GM23338 (cell line): ENCODE measurements at regions not wholly inside any gene's neighbourhood (a gene's known extent, or its start where the extent isn't known, plus 50 kb on each side); places are given as distances from the start of the nearest gene placed in this dataset.

Source experiments
- ATAC-seq: fragments of 200-7000 bp; cut with Tn5 transposase; 3 replicates; pipeline ENCODE4 v1.9.1; 2020
- DNase-seq: peaks from one replicate; pipeline ENCODE4 v3.0.0-alpha.2; 2015; ENCODE audit warnings: low spot score
- H2AFZ ChIP-seq: fragments of 200-600 bp; sonication (generic); 2 replicates; pipeline ENCODE4 v1.8.0; 2016; ENCODE audit warnings: antibody characterized with exemption, mild to moderate bottlenecking, moderate library complexity
- H3F3A ChIP-seq: fragments of 200-600 bp; sonication (generic); replicated peaks from 2 replicates; pipeline ENCODE4 v1.8.0; 2017; ENCODE audit warnings: antibody characterized with exemption, mixed run types, low read depth
- H3K27ac ChIP-seq: fragments of 200-600 bp; sonication (generic); 2 replicates; pipeline ENCODE4 v1.6.1; 2016; ENCODE audit warnings: low read depth
- H3K27me3 ChIP-seq: fragments of 200-600 bp; sonication (generic); 2 replicates; pipeline ENCODE4 v1.8.0; 2016; ENCODE audit warnings: mild to moderate bottlenecking, mixed run types, moderate library complexity; ENCODE audit not compliant: insufficient read depth
- H3K36me3 ChIP-seq: fragments of 200-600 bp; sonication (generic); 2 replicates; pipeline ENCODE4 v1.8.0; 2016; ENCODE audit warnings: mild to moderate bottlenecking; ENCODE audit not compliant: insufficient read depth
- H3K4me1 ChIP-seq: fragments of 200-600 bp; sonication (generic); 2 replicates; pipeline ENCODE4 v1.8.0; 2016; ENCODE audit warnings: mild to moderate bottlenecking, moderate library complexity; ENCODE audit not compliant: insufficient read depth
- H3K4me2 ChIP-seq: fragments of 200-600 bp; sonication (generic); 2 replicates; pipeline ENCODE4 v1.7.1; 2017; ENCODE audit warnings: mixed run types
- H3K4me3 ChIP-seq: fragments of 200-600 bp; sonication (generic); 2 replicates; pipeline ENCODE4 v1.6.1; 2016; ENCODE audit warnings: mixed run types
- H3K79me2 ChIP-seq: fragments of 200-600 bp; sonication (generic); replicated peaks from 2 replicates; pipeline ENCODE4 v1.8.0; 2017; ENCODE audit warnings: mild to moderate bottlenecking; ENCODE audit not compliant: insufficient read depth
- H3K9me2 ChIP-seq: fragments of 200-600 bp; sonication (generic); 2 replicates; pipeline ENCODE4 v1.8.0; 2017; ENCODE audit not compliant: insufficient read depth
- H4K20me1 ChIP-seq: fragments of 200-600 bp; sonication (generic); replicated peaks from 2 replicates; pipeline ENCODE4 v1.8.0; 2017; ENCODE audit warnings: mild to moderate bottlenecking; ENCODE audit not compliant: insufficient read depth
- H3K27ac Mint-ChIP-seq: 2 replicates; pipeline ENCODE4 v1.8.0; 2020; ENCODE audit warnings: inconsistent platforms, mild to moderate bottlenecking, moderate library complexity, mixed read lengths
- H3K27me3 Mint-ChIP-seq: 3 replicates; pipeline ENCODE4 v1.8.0; 2022; ENCODE audit warnings: low read depth, mild to moderate bottlenecking, moderate library complexity, mixed read lengths, inconsistent platforms; ENCODE audit not compliant: insufficient read depth, poor library complexity
- H3K36me3 Mint-ChIP-seq: 3 replicates; pipeline ENCODE4 v1.8.0; 2021; ENCODE audit warnings: low read depth, mild to moderate bottlenecking, inconsistent platforms, moderate library complexity, mixed read lengths
- H3K4me1 Mint-ChIP-seq: 3 replicates; pipeline ENCODE4 v1.8.0; 2020; ENCODE audit warnings: mild to moderate bottlenecking, inconsistent platforms, mixed read lengths
- H3K4me3 Mint-ChIP-seq: 3 replicates; pipeline ENCODE4 v1.8.0; 2021; ENCODE audit warnings: moderate library complexity, mild to moderate bottlenecking, inconsistent platforms, mixed read lengths
- H3K9me3 Mint-ChIP-seq: 3 replicates; pipeline ENCODE4 v1.8.0; 2020; ENCODE audit warnings: moderate library complexity, mild to moderate bottlenecking, inconsistent platforms, mixed read lengths
- JUNB ChIP-seq: IDR thresholded peaks from one replicate; pipeline ENCODE4 v1.6.1; 2016; ENCODE audit warnings: antibody characterized with exemption; ENCODE audit not compliant: unreplicated experiment
- NANOG ChIP-seq: IDR thresholded peaks from 2 replicates; pipeline ENCODE4 v1.6.1; 2016; ENCODE audit warnings: antibody characterized with exemption, borderline replicate concordance
- ZNF114 ChIP-seq: fragments of 250-450 bp; sonication (Bioruptor Pico); IDR thresholded peaks from 2 replicates; pipeline ENCODE4 v1.5.0; 2020; ENCODE audit warnings: mild to moderate bottlenecking, moderate library complexity
- ZNF331 ChIP-seq: fragments of 250-450 bp; sonication (Bioruptor Pico); IDR thresholded peaks from 2 replicates; pipeline ENCODE4 v1.5.0; 2020; ENCODE audit warnings: low read depth, mild to moderate bottlenecking, moderate library complexity
- TF ChIP-seq, protein P1 (sequence below): IDR thresholded peaks from 2 replicates; pipeline ENCODE4 v1.6.1; 2016; ENCODE audit warnings: antibody characterized with exemption
- TF ChIP-seq, protein P2 (sequence below), 2 experiments: fragments of 200-600 bp in 1 of 2; sonication (generic) in 1 of 2; conservative IDR thresholded peaks; 2 replicates each; pipeline versions ENCODE4 v1.5.1 to v1.6.1; 2016 to 2017; ENCODE audit warnings: antibody characterized with exemption in 2 of 2, low read depth in 2 of 2, mild to moderate bottlenecking in 2 of 2, moderate library complexity in 1 of 2

- Histone ChIP-seq H2AFZ (no peak overlapping the region), H3K9me2 (no peaks in the 10 kb centered on the region), H3K4me1 (peaks cover 19% of the 10 kb centered on the region), H3K4me3 (no peak overlapping the region), H3F3A (no peaks in the 10 kb centered on the region), H4K20me1 (no peaks in the 10 kb centered on the region), H3K27me3 (no peaks in the 10 kb centered on the region; the same call in 1 of the 2 replicates), H3K36me3 (no peaks in the 10 kb centered on the region), H3K79me2 (no peaks in the 10 kb centered on the region), H3K27ac (no peak overlapping the region), H3K4me2 (no peak overlapping the region)
- TF ChIP-seq, protein P1, sequence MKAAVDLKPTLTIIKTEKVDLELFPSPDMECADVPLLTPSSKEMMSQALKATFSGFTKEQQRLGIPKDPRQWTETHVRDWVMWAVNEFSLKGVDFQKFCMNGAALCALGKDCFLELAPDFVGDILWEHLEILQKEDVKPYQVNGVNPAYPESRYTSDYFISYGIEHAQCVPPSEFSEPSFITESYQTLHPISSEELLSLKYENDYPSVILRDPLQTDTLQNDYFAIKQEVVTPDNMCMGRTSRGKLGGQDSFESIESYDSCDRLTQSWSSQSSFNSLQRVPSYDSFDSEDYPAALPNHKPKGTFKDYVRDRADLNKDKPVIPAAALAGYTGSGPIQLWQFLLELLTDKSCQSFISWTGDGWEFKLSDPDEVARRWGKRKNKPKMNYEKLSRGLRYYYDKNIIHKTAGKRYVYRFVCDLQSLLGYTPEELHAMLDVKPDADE = no peak
- no peaks in the 10 kb centered on the region for H3K9me3 Mint-ChIP-seq
- peaks cover 4% of the 10 kb centered on the region; the same call in 2 of the 3 replicates for H3K36me3 Mint-ChIP-seq
- H3K4me1 Mint-ChIP-seq = peaks cover 16% of the 10 kb centered on the region
- no peak for DNase-seq
- peaks cover 12% of the 10 kb centered on the region for H3K27me3 Mint-ChIP-seq
- no peak overlapping the region for H3K27ac Mint-ChIP-seq
- H3K4me3 Mint-ChIP-seq = no peak overlapping the region
- no peak for ATAC-seq
Observed at GRCh38 chr20:1775117-1775516, 117.5 kb upstream of the SIRPG start.

- ATAC-seq (no peak), DNase-seq (no peak)
- TF ChIP-seq, protein P1 = no peak
- H3K36me3 ChIP-seq = no peaks in the 10 kb centered on the region
- peaks cover 4% of the 10 kb centered on the region; the same call in 2 of the 3 replicates for H3K36me3 Mint-ChIP-seq
- no peak overlapping the region for H3K27ac Mint-ChIP-seq
- no peaks in the 10 kb centered on the region; the same call in 1 of the 2 replicates for H3K27me3 ChIP-seq
- no peaks in the 10 kb centered on the region for H3F3A ChIP-seq
- no peaks in the 10 kb centered on the region for H3K9me3 Mint-ChIP-seq
- H3K27me3 Mint-ChIP-seq = peaks cover 12% of the 10 kb centered on the region
- no peak overlapping the region for H2AFZ ChIP-seq
- no peak overlapping the region for H3K4me3 ChIP-seq
- no peak overlapping the region for H3K4me2 ChIP-seq
- no peaks in the 10 kb centered on the region for H3K79me2 ChIP-seq
- H3K9me2 ChIP-seq = no peaks in the 10 kb centered on the region
- H3K4me1 Mint-ChIP-seq = peaks cover 16% of the 10 kb centered on the region
- H3K4me1 ChIP-seq = peaks cover 19% of the 10 kb centered on the region
- no peak overlapping the region for H3K27ac ChIP-seq
- no peak overlapping the region for H3K4me3 Mint-ChIP-seq
- H4K20me1 ChIP-seq = no peaks in the 10 kb centered on the region
Observed at GRCh38 chr20:1774479-1774878, 116.9 kb upstream of the SIRPG start.

DNA sequence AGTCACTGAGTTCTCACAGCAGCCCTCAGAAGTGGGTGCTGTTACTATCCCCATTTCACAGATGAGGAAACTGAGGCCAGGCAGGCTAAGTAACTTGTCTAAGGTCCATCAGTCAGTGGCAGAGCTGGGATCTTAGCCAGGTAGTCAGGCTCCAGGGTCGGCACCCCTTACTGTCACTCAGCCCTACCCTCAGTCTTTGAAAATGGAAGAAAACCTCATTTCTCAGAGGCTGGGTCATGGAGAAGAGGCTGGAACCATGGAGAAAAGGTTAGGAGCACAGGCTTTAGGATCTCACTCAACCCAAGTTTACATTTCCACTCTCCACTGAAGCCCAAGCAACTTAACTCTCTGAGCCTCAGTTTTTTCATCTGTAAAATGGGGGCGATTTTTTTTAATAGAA lies 116.2 kb upstream of the SIRPG start:
- Mint-ChIP-seq H3K4me3 (no peak overlapping the region), H3K27ac (no peak overlapping the region), H3K36me3 (peaks cover 4% of the 10 kb centered on the region; the same call in 2 of the 3 replicates), H3K27me3 (peaks cover 12% of the 10 kb centered on the region), H3K4me1 (peaks cover 16% of the 10 kb centered on the region), H3K9me3 (no peaks in the 10 kb centered on the region)
- DNase-seq = no peak
- no peaks in the 10 kb centered on the region for H3F3A ChIP-seq
- no peaks in the 10 kb centered on the region for H4K20me1 ChIP-seq
- no peak overlapping the region for H3K27ac ChIP-seq
- no peaks in the 10 kb centered on the region for H3K9me2 ChIP-seq
- no peaks in the 10 kb centered on the region for H3K79me2 ChIP-seq
- no peak overlapping the region for H3K4me3 ChIP-seq
- no peak overlapping the region for H2AFZ ChIP-seq
- H3K4me1 ChIP-seq = peaks cover 19% of the 10 kb centered on the region
- ATAC-seq = no peak
- H3K4me2 ChIP-seq = no peak overlapping the region
- H3K27me3 ChIP-seq = no peaks in the 10 kb centered on the region; the same call in 1 of the 2 replicates
- H3K36me3 ChIP-seq = no peaks in the 10 kb centered on the region
- no peak for TF ChIP-seq NANOG
- TF ChIP-seq, protein P1 = no peak
- TF ChIP-seq, protein P2, sequence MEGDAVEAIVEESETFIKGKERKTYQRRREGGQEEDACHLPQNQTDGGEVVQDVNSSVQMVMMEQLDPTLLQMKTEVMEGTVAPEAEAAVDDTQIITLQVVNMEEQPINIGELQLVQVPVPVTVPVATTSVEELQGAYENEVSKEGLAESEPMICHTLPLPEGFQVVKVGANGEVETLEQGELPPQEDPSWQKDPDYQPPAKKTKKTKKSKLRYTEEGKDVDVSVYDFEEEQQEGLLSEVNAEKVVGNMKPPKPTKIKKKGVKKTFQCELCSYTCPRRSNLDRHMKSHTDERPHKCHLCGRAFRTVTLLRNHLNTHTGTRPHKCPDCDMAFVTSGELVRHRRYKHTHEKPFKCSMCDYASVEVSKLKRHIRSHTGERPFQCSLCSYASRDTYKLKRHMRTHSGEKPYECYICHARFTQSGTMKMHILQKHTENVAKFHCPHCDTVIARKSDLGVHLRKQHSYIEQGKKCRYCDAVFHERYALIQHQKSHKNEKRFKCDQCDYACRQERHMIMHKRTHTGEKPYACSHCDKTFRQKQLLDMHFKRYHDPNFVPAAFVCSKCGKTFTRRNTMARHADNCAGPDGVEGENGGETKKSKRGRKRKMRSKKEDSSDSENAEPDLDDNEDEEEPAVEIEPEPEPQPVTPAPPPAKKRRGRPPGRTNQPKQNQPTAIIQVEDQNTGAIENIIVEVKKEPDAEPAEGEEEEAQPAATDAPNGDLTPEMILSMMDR (conservative IDR thresholded peaks at IDR 0.05; ENCODE audit: low read depth in 2 of 2) = no peak
- no peak for TF ChIP-seq JUNB
- no peak for TF ChIP-seq ZNF114 (CRISPR knock-in tag)
- TF ChIP-seq ZNF331 (CRISPR knock-in tag) = no peak
